ENCODE measurements at regions not wholly inside any gene's neighbourhood (a gene's known extent, or its start where the extent isn't known, plus 50 kb on each side); places are given as distances from the start of the nearest gene placed in this dataset.
"Not testable (repeated sequence)": the region's sequence is repeated elsewhere in the genome, so short reads cannot be mapped to it uniquely, and the experiment has no call there.

GRCh38 chr4:128451270-128451905, 163.8 kb upstream of the PGRMC2 start:
- Mint-ChIP-seq H3K36me3 (ENCODE audit: low read depth) (peaks cover 2% of the 10 kb centered on the region), H3K27me3 (ENCODE audit: low read depth) (no peaks in the 10 kb centered on the region), H3K27ac (ENCODE audit: unreplicated experiment) (no peak overlapping the region), H3K4me3 (ENCODE audit: unreplicated experiment) (no peak overlapping the region), H3K9me3 (ENCODE audit: low read depth) (no peaks in the 10 kb centered on the region), H3K4me1 (ENCODE audit: low read depth) (peaks cover 41% of the 10 kb centered on the region)
- DNase-seq (ENCODE audit: low spot score), result no peak
- TF ChIP-seq CTCF (IDR thresholded peaks at IDR 0.05), result no peak

- no peak overlapping the region for H3K27ac Mint-ChIP-seq (ENCODE audit: unreplicated experiment)
Observed at GRCh38 chr4:128450326-128451120, 162.9 kb upstream of the PGRMC2 start.

GRCh38 chr4:128449251-128449650, 161.6 kb upstream of the PGRMC2 start:
- Mint-ChIP-seq H3K4me3 (ENCODE audit: unreplicated experiment) (no peak overlapping the region), H3K36me3 (ENCODE audit: low read depth) (peaks cover 10% of the 10 kb centered on the region), H3K9me3 (ENCODE audit: low read depth) (peaks cover 15% of the 10 kb centered on the region), H3K4me1 (ENCODE audit: low read depth) (peaks cover 29% of the 10 kb centered on the region), H3K27ac (ENCODE audit: unreplicated experiment) (no peak overlapping the region), H3K27me3 (ENCODE audit: low read depth) (no peaks in the 10 kb centered on the region)
- TF ChIP-seq CTCF (IDR thresholded peaks at IDR 0.05), result no peak
- DNase-seq (ENCODE audit: low spot score), result no peak

More at GRCh38 chr4:128450326-128451120, 162.9 kb upstream of the PGRMC2 start:
- no peak for TF ChIP-seq CTCF (IDR thresholded peaks at IDR 0.05)
- no peaks in the 10 kb centered on the region for H3K27me3 Mint-ChIP-seq (ENCODE audit: low read depth)
- H3K4me1 Mint-ChIP-seq (ENCODE audit: low read depth), result peaks cover 39% of the 10 kb centered on the region
- peaks cover 3% of the 10 kb centered on the region for H3K9me3 Mint-ChIP-seq (ENCODE audit: low read depth)
- H3K36me3 Mint-ChIP-seq (ENCODE audit: low read depth), result peaks cover 4% of the 10 kb centered on the region
- DNase-seq (ENCODE audit: low spot score), result no peak
- H3K4me3 Mint-ChIP-seq (ENCODE audit: unreplicated experiment), result no peak overlapping the region

GRCh38 chr4:128444544-128445302, 157.1 kb upstream of the PGRMC2 start:
- Mint-ChIP-seq H3K27me3 (ENCODE audit: low read depth) (no peaks in the 10 kb centered on the region), H3K27ac (ENCODE audit: unreplicated experiment) (no peak overlapping the region), H3K36me3 (ENCODE audit: low read depth) (peaks cover 16% of the 10 kb centered on the region), H3K9me3 (ENCODE audit: low read depth) (peaks cover 32% of the 10 kb centered on the region), H3K4me1 (ENCODE audit: low read depth) (peaks cover 11% of the 10 kb centered on the region), H3K4me3 (ENCODE audit: unreplicated experiment) (no peak overlapping the region)
- no peak for TF ChIP-seq CTCF (IDR thresholded peaks at IDR 0.05)
- no peak for DNase-seq (ENCODE audit: low spot score)

GRCh38 chr4:128440923-128441322, 153.3 kb upstream of the PGRMC2 start:
- peaks cover 6% of the 10 kb centered on the region for H3K4me1 Mint-ChIP-seq (ENCODE audit: low read depth)
- H3K27me3 Mint-ChIP-seq (ENCODE audit: low read depth), result no peaks in the 10 kb centered on the region
- TF ChIP-seq CTCF (IDR thresholded peaks at IDR 0.05), result no peak
- H3K36me3 Mint-ChIP-seq (ENCODE audit: low read depth), result peaks cover 24% of the 10 kb centered on the region
- H3K9me3 Mint-ChIP-seq (ENCODE audit: low read depth), result peaks cover 49% of the 10 kb centered on the region
- DNase-seq (ENCODE audit: low spot score), result no peak
- H3K27ac Mint-ChIP-seq (ENCODE audit: unreplicated experiment), result no peak overlapping the region
- no peak overlapping the region for H3K4me3 Mint-ChIP-seq (ENCODE audit: unreplicated experiment)

- Mint-ChIP-seq H3K9me3 (ENCODE audit: low read depth) (peaks cover 28% of the 10 kb centered on the region), H3K36me3 (ENCODE audit: low read depth) (peaks cover 11% of the 10 kb centered on the region)
- not testable (repeated sequence) for H3K4me1 Mint-ChIP-seq (ENCODE audit: low read depth); H3K4me3 Mint-ChIP-seq (ENCODE audit: unreplicated experiment); H3K27me3 Mint-ChIP-seq (ENCODE audit: low read depth); H3K27ac Mint-ChIP-seq (ENCODE audit: unreplicated experiment)
- peak; percentile 48 for DNase-seq (ENCODE audit: low spot score)
Observed at GRCh38 chr4:128437023-128437422, 149.4 kb upstream of the PGRMC2 start.

GRCh38 chr4:128429023-128429613, 141.5 kb upstream of the PGRMC2 start:
- Mint-ChIP-seq H3K9me3 (ENCODE audit: low read depth) (peaks cover 15% of the 10 kb centered on the region), H3K4me1 (ENCODE audit: low read depth) (peaks cover 29% of the 10 kb centered on the region)
- H3K4me3 Mint-ChIP-seq (ENCODE audit: unreplicated experiment); H3K27ac Mint-ChIP-seq (ENCODE audit: unreplicated experiment); H3K36me3 Mint-ChIP-seq (ENCODE audit: low read depth); H3K27me3 Mint-ChIP-seq (ENCODE audit: low read depth); DNase-seq (ENCODE audit: low spot score): not testable (repeated sequence)
